Left lobe of liver (tissue), 2 donors: ENCODE measurements at regions not wholly inside any gene's neighbourhood (a gene's known extent, or its start where the extent isn't known, plus 50 kb on each side); places are given as distances from the start of the nearest gene placed in this dataset.
A peak's percentile ranks its signal among the peaks of the same experiment; 100 is the strongest.

Source experiments
- ATAC-seq: fragments of 200-7000 bp; cut with Tn5 transposase; one replicate; pipeline ENCODE4 v1.9.1; 2020; ENCODE audit warnings: mild to moderate bottlenecking, moderate library complexity
- DNase-seq: peaks from one replicate; pipeline ENCODE4 v3.0.0-alpha.2; 2020; ENCODE audit warnings: low spot score
- donor health status: DM: no; HTN: no; CAD: no; lungs with moderate emphysema.
- donor health status: DM: no; HTN: yes; CAD: no.

DNA sequence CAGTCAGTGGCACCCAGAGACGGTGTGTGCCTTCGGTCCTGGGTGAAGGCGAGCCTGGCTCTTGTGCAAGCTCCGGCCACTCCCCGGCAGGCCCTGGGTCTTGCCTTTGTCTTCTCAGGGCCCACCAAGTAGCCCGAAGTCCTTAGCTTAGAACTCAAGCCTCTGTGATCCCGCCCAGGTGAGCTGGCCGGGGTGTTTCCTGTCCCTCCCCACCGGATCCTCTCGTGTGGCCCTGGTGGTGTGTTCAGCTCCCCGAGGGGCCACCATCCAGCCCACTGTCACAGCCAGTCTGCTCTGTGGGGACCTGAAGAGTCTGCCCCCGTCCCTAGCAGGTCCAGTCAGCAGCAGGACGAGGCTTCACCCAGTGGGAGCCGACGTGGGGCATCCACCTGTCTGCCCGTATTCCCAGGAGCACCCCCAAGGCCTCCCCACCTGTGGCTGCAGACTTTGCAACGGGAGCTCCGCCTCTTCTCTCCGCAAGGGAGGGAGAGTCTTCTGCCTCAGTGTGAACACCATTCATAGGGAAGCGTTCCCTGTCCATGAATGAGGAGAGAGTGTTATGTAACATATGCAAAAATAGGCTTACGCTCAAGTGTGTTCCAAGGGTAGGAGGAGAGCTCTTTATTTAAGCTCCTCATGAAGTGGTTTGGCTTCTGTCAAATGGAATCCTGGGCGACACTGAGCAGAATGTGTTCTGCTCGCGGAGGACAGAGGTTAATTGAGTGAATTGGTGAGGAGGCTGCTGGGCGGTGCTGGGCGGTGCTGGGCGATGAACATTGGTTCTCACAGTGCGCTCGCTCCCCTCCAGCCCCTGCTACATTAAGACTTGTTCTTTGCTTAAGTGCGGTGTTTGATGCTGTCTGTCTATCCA, 108.9 kb downstream of the CRYAA start:
- ATAC-seq: no peak
- no peak for DNase-seq

GRCh38 chr21:43276811-43277210, 108.0 kb downstream of the CRYAA start:
- DNase-seq (no peak), ATAC-seq (no peak)

- DNase-seq (no peak), ATAC-seq (no peak)
These were observed 106.8 kb downstream of the CRYAA start for GRCh38 chr21:43275421-43276211.

GRCh38 chr21:43274946-43275310, 106.1 kb downstream of the CRYAA start:
- DNase-seq (no peak), ATAC-seq (no peak)

GRCh38 chr21:43274022-43274945, 105.5 kb downstream of the CRYAA start:
- ATAC-seq (peak; percentile 84), DNase-seq (peak; percentile 68)

DNA sequence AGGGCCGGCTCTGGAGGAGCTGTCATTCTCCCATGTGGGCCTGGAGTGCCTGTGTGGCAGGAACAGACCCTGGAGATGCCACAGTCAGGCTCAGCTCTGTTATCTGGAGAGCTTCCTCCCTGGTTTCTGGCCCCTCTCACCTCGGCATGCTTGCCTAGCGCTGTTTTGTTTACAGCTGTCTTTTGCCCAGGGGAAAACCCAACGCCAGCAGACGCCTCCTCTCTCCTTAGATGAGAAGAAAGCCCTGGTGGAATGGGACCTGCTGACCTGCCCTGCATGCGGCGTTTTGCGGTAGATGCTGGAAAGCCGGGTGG, 104.9 kb downstream of the CRYAA start:
- ATAC-seq (peak; percentile 17), DNase-seq (no peak)

GRCh38 chr21:43273016-43273707, 104.4 kb downstream of the CRYAA start:
- DNase-seq: no peak
- no peak for ATAC-seq

DNA sequence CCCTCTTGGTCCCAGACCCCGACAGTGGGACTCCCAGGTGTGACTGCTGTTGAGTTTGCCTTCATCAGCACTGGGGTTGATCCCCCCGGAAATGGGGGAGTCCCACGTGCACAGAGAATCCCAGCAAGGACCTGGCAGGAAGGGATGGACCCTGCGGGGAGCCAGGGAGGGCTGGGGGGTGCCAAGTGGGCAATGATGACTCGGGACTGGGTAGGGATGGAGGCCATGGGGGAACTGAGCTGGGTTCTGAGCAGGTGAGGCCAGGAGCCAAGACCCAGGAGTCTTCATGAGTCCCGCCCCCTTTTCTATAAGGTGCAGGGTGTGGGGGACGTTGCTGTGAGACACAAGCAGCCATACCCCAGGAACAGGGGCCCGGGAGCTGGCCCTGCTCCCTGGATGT, 103.8 kb downstream of the CRYAA start:
- ATAC-seq: no peak

DNA sequence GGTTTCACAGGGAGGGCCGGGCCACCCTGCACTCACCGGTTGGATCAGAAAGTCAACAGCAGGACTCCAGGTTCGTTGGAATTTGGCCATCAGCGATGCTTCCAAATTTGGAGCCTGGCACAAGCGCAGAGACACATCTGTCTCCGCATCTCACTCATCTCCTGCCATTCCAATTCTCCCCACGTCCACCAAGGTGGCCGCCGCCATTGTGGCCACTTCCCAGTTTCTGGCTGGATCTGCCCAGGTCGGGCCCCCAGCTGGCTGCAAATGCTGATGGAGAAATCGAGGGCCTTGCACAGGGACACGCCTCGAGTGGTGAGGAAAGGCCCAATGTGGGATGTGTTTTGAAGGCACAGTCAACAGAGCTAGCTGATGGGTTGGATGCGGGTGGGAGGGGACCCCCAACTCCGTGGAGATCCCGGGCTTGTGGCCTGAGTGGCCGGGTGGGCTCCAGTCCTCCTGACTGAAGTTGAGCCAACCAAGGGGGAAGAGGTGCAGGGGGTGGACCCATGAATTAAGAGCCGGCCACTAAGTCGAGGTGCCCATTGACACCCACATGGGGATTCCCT, 102.7 kb downstream of the CRYAA start:
- ATAC-seq: no peak
- DNase-seq: no peak

More for the DNA sequence above, 103.8 kb downstream of the CRYAA start:
- DNase-seq: no peak

- ATAC-seq (no peak), DNase-seq (no peak)
These were observed 102.0 kb downstream of the CRYAA start for GRCh38 chr21:43270800-43271301.

DNA sequence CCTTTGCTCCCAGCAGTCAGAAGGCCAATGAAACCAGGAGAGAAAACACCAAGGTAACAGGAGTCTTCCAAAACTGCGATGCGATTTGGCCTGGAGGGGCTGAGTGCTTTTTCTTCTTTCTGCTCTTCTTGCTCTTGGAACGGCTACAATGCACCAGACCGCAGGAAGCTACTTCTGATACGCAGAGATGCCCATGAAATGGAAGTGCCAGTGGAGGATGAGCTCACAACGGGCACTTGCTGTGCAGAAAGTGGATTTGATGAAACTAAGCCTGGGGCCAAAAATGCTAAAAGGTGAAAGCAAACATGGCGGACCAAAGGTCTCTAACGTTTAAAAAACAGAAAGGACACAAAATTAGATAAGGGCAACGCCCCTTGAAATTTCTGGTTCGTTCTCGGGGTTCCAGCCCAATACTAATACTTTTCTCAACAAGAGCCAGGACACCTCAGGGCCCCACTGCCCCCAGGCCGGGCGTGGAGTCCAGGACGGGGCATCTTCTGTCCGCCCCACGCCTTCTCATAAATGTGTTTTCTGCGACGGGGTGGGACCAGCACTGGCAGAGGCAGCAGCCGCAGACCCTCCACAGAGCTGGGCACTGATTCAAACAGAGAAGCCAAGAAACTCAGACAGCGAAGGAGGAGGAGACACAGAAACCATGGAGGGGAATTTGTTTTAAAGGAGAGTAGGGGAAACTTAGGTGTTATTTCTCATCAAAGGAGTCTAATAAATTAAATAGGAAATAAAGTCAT, 101.3 kb downstream of the CRYAA start:
- ATAC-seq: no peak
- no peak for DNase-seq

- ATAC-seq (peak; percentile 32), DNase-seq (no peak)
These were observed 100.6 kb downstream of the CRYAA start for GRCh38 chr21:43269440-43269839.

DNA sequence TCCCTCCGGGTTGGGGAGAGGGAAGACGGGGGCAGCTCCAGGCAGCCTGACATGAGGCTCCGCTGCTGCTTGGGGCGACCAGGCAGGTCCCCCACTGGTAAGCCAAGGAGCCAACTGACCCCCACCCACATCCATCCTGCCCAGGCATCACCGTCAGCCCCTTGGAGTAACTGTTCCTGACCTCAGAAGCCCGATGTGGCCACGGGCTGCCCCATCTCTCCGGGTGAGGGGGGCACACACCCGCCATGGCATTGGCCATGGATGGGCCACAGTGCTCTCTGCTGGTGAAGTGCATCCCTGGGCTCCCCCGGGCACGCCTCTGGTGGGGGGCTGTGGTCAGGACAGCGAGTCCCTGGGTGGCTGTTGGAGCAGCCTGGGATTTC, 100.0 kb downstream of the CRYAA start:
- ATAC-seq (no peak), DNase-seq (no peak)

DNA sequence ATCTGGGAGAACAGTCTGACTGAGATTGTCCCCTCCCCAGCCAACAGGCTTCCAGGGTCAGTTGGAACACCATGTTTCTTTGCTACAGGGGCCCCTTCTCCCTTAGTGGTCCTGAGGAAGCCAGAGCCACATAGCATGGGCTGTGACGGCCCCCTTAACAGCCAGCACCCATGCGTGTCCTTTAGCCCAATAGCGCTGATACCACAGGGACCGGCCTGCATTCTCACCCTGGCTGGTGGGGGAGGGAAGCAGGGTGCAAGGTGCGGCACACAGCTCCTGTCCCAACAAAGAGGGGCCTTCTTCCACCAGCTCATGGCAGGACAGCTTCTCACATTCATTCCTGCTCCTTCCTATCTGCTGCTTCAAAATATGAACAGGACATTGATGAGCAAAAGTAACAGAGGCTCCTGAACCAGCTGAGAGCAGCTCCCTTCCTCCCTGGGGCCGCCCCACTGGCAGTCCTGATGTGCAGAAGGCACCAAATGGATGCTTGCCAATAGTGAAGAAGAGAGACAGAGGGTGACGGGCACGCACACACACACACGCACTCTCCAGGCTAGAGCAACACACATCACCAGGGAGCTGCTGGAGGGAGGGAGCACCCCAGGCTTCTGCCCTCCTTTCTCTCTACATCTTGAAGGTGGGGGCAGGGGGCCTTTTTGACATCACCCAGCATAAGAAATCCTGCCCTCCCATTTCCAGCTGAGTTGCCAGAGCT, 99.4 kb downstream of the CRYAA start:
- DNase-seq (no peak), ATAC-seq (no peak)

DNA sequence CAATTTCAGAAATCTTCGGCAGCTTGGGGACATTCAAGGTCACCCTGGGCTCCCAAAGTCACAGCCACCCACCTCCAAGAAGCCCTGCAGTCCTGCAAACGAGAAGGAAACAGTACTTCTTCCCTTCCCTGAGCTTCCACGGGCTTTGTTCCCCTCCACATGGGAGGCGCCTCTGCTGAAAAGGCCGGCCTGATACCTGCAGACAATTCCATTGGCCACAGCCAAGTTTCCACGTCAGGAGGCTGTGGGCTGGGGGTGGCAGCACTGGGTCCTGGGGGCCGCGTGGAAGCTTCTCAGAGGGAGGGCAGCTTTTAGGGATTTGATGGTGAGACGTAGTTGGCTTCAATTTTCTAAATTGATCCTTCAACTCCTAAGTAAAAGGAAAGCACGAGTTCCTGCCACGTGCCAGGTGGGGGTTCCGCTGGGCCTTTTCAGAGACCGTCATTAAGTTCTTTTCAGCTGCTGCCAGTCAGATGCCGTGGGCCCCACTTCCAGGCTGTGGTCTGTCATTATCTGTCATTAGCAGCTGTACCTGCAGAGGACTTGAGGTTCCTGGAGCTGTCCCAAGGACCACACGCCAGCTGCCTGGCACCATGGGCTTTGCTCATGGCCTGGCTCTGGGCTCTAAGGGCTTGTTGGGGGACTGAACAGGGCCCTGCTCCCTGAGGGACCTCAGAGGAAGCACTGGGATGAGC, 98.7 kb downstream of the CRYAA start:
- ATAC-seq (no peak), DNase-seq (no peak)

GRCh38 chr21:43266534-43266933, 97.7 kb downstream of the CRYAA start:
- ATAC-seq (peak; percentile 28), DNase-seq (no peak)

DNA sequence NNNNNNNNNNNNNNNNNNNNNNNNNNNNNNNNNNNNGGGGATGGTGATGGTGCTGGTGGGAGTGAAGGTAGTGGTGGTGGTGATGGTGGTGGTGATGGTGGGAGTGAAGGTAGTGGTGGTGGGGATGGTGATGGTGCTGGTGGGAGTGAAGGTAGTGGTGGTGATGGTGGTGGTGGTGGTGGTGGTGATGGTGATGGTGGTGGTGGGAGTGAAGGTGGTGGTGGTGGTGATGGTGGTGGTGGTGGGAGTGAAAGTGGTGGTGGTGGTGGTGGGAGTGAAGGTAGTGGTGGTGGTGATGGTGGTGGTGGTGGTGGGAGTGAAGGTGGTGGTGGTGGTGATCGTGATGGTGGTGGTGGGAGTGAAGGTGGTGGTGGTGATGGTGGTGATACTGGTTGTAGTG, 93.6 kb downstream of the CRYAA start:
- DNase-seq: no peak
- peak; percentile 60 for ATAC-seq
